HEK293 (cell line): ENCODE measurements at regions not wholly inside any gene's neighbourhood (a gene's known extent, or its start where the extent isn't known, plus 50 kb on each side); places are given as distances from the start of the nearest gene placed in this dataset.

ENCODE experiments used
- CTCF ChIA-PET: fragments of 350-600 bp; formaldehyde crosslinking; extraction: SDS; loops from one replicate; lab custom pipeline; 2021; ENCODE audit warnings: antibody characterized with exemption; lab: Yijun Ruan, JAX
- POLR2A ChIA-PET: fragments of 300-600 bp; formaldehyde crosslinking; extraction: SDS; loops from one replicate; lab custom pipeline; 2020; ENCODE audit warnings: antibody characterized with exemption, inconsistent platforms; lab: Yijun Ruan, JAX
- H3K27ac ChIP-seq: fragments of 200-500 bp; sonication (Bioruptor generic); 2 replicates; pipeline ENCODE4 v1.5.1; 2014; ENCODE audit warnings: low read depth, low read length, control low read depth, inconsistent platforms; ENCODE audit errors: extremely low read depth
- H3K36me3 ChIP-seq, 2 experiments: fragments of 200-500 bp in 1 of 2; sonication (Bioruptor generic) in 1 of 2; 1 replicate in 1 of 2; 2 replicates in 1 of 2; pipeline ENCODE4 v1.5.1; 2014 to 2017; ENCODE audit warnings: inconsistent platforms in 2 of 2, low read length in 2 of 2; ENCODE audit not compliant: control insufficient read depth in 2 of 2, insufficient read depth in 1 of 2
- H3K4me1 ChIP-seq: fragments of 200-500 bp; sonication (Bioruptor generic); 2 replicates; pipeline ENCODE4 v1.5.1; 2014; ENCODE audit warnings: mild to moderate bottlenecking, low read length, inconsistent platforms; ENCODE audit not compliant: control insufficient read depth, insufficient read depth
- H3K4me3 ChIP-seq: 2 replicates; pipeline ENCODE4 v1.5.1; 2011; ENCODE audit warnings: low read depth, mild to moderate bottlenecking, control low read depth, low read length, moderate library complexity
- H3K9me3 ChIP-seq: fragments of 200-500 bp; sonication (Bioruptor generic); 2 replicates; pipeline ENCODE4 v1.5.1; 2014; ENCODE audit warnings: low read depth, low read length, inconsistent platforms; ENCODE audit not compliant: control insufficient read depth, insufficient read depth
- BCL11A ChIP-seq: fragments of 450-650 bp; formaldehyde crosslinking; IDR thresholded peaks from 2 replicates; pipeline ENCODE4 v1.5.1; 2016; ENCODE audit warnings: low read depth, missing biosample characterization, missing genetic modification characterization
- CTCF ChIP-seq: fragments of 450-650 bp; formaldehyde crosslinking; IDR thresholded peaks from 2 replicates; pipeline ENCODE4 v1.5.1; 2016; ENCODE audit warnings: missing biosample characterization, missing genetic modification characterization
- EGR2 ChIP-seq: fragments of 450-650 bp; formaldehyde crosslinking; IDR thresholded peaks from 2 replicates; pipeline ENCODE4 v1.5.1; 2016; ENCODE audit warnings: low read depth, missing biosample characterization, missing genetic modification characterization
- INSM2 ChIP-seq: fragments of 450-650 bp; formaldehyde crosslinking; IDR thresholded peaks from 2 replicates; pipeline ENCODE4 v1.5.1; 2016; ENCODE audit warnings: missing biosample characterization, missing genetic modification characterization
- KLF10 ChIP-seq: fragments of 450-650 bp; IDR thresholded peaks from 2 replicates; pipeline ENCODE4 v1.5.1; 2018; ENCODE audit warnings: missing biosample characterization, mild to moderate bottlenecking, missing genetic modification characterization
- PATZ1 ChIP-seq: fragments of 450-650 bp; formaldehyde crosslinking; IDR thresholded peaks from 2 replicates; pipeline ENCODE4 v1.5.1; 2016; ENCODE audit warnings: missing biosample characterization, missing genetic modification characterization
- PRDM10 ChIP-seq: fragments of 450-650 bp; formaldehyde crosslinking; IDR thresholded peaks from 2 replicates; pipeline ENCODE4 v1.5.1; 2016; ENCODE audit warnings: missing biosample characterization, missing genetic modification characterization
- REPIN1 ChIP-seq: fragments of 450-650 bp; formaldehyde crosslinking; IDR thresholded peaks from 2 replicates; pipeline ENCODE4 v1.5.1; 2017; ENCODE audit warnings: missing biosample characterization, missing genetic modification characterization, low read depth
- ZBTB21 ChIP-seq: fragments of 450-650 bp; formaldehyde crosslinking; IDR thresholded peaks from 2 replicates; pipeline ENCODE4 v1.5.1; 2017; ENCODE audit warnings: missing biosample characterization, missing genetic modification characterization
- ZFHX2 ChIP-seq: fragments of 450-650 bp; formaldehyde crosslinking; conservative IDR thresholded peaks from 2 replicates; pipeline ENCODE4 v1.5.1; 2016; ENCODE audit warnings: missing biosample characterization, missing genetic modification characterization
- ZFP69B ChIP-seq: fragments of 450-650 bp; formaldehyde crosslinking; IDR thresholded peaks from 2 replicates; pipeline ENCODE4 v1.5.1; 2016; ENCODE audit warnings: missing biosample characterization, missing genetic modification characterization
- ZNF223 ChIP-seq: fragments of 450-650 bp; formaldehyde crosslinking; IDR thresholded peaks from 2 replicates; pipeline ENCODE4 v1.5.1; 2016; ENCODE audit warnings: missing biosample characterization, missing genetic modification characterization
- ZNF23 ChIP-seq: fragments of 450-650 bp; formaldehyde crosslinking; IDR thresholded peaks from 2 replicates; pipeline ENCODE4 v1.5.1; 2016; ENCODE audit warnings: missing biosample characterization, missing genetic modification characterization, borderline replicate concordance
- ZNF274 ChIP-seq, 2 experiments: fragments of 200-500 bp in 1 of 2; fragments of 450-650 bp in 1 of 2; sonication (Bioruptor generic) in 1 of 2; formaldehyde crosslinking in 1 of 2; IDR thresholded peaks; 2 replicates each; pipeline versions ENCODE4 v1.5.1 to v1.6.1; 2014 to 2016; ENCODE audit warnings: borderline replicate concordance in 1 of 2, inconsistent platforms in 1 of 2, low read length in 1 of 2, missing biosample characterization in 1 of 2, missing genetic modification characterization in 1 of 2
- ZNF510 ChIP-seq: fragments of 450-650 bp; formaldehyde crosslinking; IDR thresholded peaks from 2 replicates; pipeline ENCODE4 v1.5.1; 2018; ENCODE audit warnings: mild to moderate bottlenecking, missing genetic modification characterization, missing biosample characterization; ENCODE audit not compliant: insufficient replicate concordance
- ZNF585B ChIP-seq: fragments of 450-650 bp; formaldehyde crosslinking; IDR thresholded peaks from 2 replicates; pipeline ENCODE4 v1.5.1; 2016; ENCODE audit warnings: missing biosample characterization, missing genetic modification characterization
- ZNF629 ChIP-seq: fragments of 450-650 bp; formaldehyde crosslinking; IDR thresholded peaks from 2 replicates; pipeline ENCODE4 v1.5.1; 2017; ENCODE audit warnings: missing biosample characterization, missing genetic modification characterization
- ZNF670 ChIP-seq: fragments of 450-650 bp; formaldehyde crosslinking; IDR thresholded peaks from 2 replicates; pipeline ENCODE4 v1.5.1; 2016; ENCODE audit warnings: missing biosample characterization, missing genetic modification characterization, low read depth
- ZNF792 ChIP-seq: fragments of 450-650 bp; formaldehyde crosslinking; IDR thresholded peaks from 2 replicates; pipeline ENCODE4 v1.5.1; 2016; ENCODE audit warnings: missing biosample characterization, missing genetic modification characterization

GRCh38 chr3:27978440-27978839 lies 256.3 kb upstream of the EOMES start:
- no peak overlapping the region for H3K27ac ChIP-seq
- H3K9me3 ChIP-seq, result no peaks in the 10 kb centered on the region
- no peak for TF ChIP-seq REPIN1 (tag by site-specific recombination)
- no peak for TF ChIP-seq ZNF792 (tag by site-specific recombination)
- TF ChIP-seq ZNF585B (tag by site-specific recombination), result no peak
- TF ChIP-seq ZFP69B (tag by site-specific recombination), result no peak
- no peak for TF ChIP-seq ZNF23 (tag by site-specific recombination)
- TF ChIP-seq ZNF670 (tag by site-specific recombination), result no peak
- TF ChIP-seq, all 188 proteins: peak for 0
- Histone ChIP-seq H3K4me3 (no peak overlapping the region), H3K4me1 (no peaks in the 10 kb centered on the region), H3K36me3 (no peaks in the 10 kb centered on the region)
- POLR2A ChIA-PET, result no interaction called here
- CTCF ChIA-PET, result interaction anchor here (0.7 kb wide), 2 partner anchors 31 to 62 kb away, joined by 3 read pairs; no protein-coding TSS in a partner anchor

GRCh38 chr3:27985369-27986035 lies 255.9 kb upstream of the CMC1 start:
- H3K4me3 ChIP-seq, result no peak overlapping the region
- no peaks in the 10 kb centered on the region for H3K36me3 ChIP-seq
- ChIA-PET POLR2A (no interaction called here), CTCF (no interaction called here)
- TF ChIP-seq ZNF629 (tag by site-specific recombination) (no peak), ZFHX2 (tag by site-specific recombination) (no peak)
- H3K4me1 ChIP-seq, result no peaks in the 10 kb centered on the region
- no peaks in the 10 kb centered on the region for H3K9me3 ChIP-seq
- no peak overlapping the region for H3K27ac ChIP-seq

GRCh38 chr3:27986234-27986879 lies 255.1 kb upstream of the CMC1 start:
- Histone ChIP-seq H3K4me3 (no peak overlapping the region), H3K27ac (no peak overlapping the region)
- POLR2A ChIA-PET, result no interaction called here

More at GRCh38 chr3:27986234-27986879, 255.1 kb upstream of the CMC1 start:
- TF ChIP-seq PATZ1 (tag by site-specific recombination), result no peak
- no peak for TF ChIP-seq ZBTB21
- no peak for TF ChIP-seq CTCF
- TF ChIP-seq KLF10 (tag by site-specific recombination), result no peak
- TF ChIP-seq ZNF510, result no peak
- no peak for TF ChIP-seq ZNF23 (tag by site-specific recombination)
- no peak for TF ChIP-seq EGR2
- no peak for TF ChIP-seq BCL11A (tag by site-specific recombination)
- no peak for TF ChIP-seq ZNF223 (tag by site-specific recombination)
- TF ChIP-seq INSM2 (tag by site-specific recombination), result no peak
- no peak for TF ChIP-seq PRDM10 (tag by site-specific recombination)
- no peak for TF ChIP-seq ZNF274 (IDR thresholded peaks at IDR 0.05; ENCODE audit: low read length)
- TF ChIP-seq ZNF274 (tag by site-specific recombination; IDR thresholded peaks at IDR 0.05; ENCODE audit: borderline replicate concordance), result no peak
- TF ChIP-seq, all 188 proteins: peak for 0
- Histone ChIP-seq H3K9me3 (no peaks in the 10 kb centered on the region), H3K36me3 (no peaks in the 10 kb centered on the region), H3K4me1 (no peaks in the 10 kb centered on the region)
- CTCF ChIA-PET, result no interaction called here
